Colonic mucosa (tissue), 4 donors: ENCODE measurements at regions not wholly inside any gene's neighbourhood (a gene's known extent, or its start where the extent isn't known, plus 50 kb on each side); places are given as distances from the start of the nearest gene placed in this dataset.

Experiments
- DNase-seq: peaks from one replicate; pipeline ENCODE4 v3.0.0-alpha.2; 2020
- H3K27ac ChIP-seq: fragments of 200-600 bp; one replicate; pipeline ENCODE4 v1.8.0; 2021
- H3K27me3 ChIP-seq: fragments of 200-600 bp; one replicate; pipeline ENCODE4 v1.8.0; 2021
- H3K36me3 ChIP-seq: fragments of 200-600 bp; one replicate; pipeline ENCODE4 v1.8.0; 2021
- H3K4me1 ChIP-seq: fragments of 200-600 bp; one replicate; pipeline ENCODE4 v1.8.0; 2021; ENCODE audit warnings: mild to moderate bottlenecking
- H3K4me3 ChIP-seq: fragments of 200-600 bp; one replicate; pipeline ENCODE4 v1.8.0; 2021
- H3K9ac ChIP-seq, 2 donors: one replicate each; pipeline ENCODE4 v1.7.0; 2013; ENCODE audit warnings: control low read depth in 2 of 2, low read depth in 2 of 2, low read length in 2 of 2
- H3K9me3 ChIP-seq: fragments of 200-600 bp; one replicate; pipeline ENCODE4 v1.8.0; 2021
- intact Hi-C: fragments of 100-400 bp; cut with DNase I; formaldehyde crosslinking; loops from one replicate; pipeline ENCODE4 v1.14.1; 2022
- TF ChIP-seq, protein P1 (sequence below): fragments of 200-600 bp; IDR thresholded peaks from one replicate; pipeline ENCODE4 v1.8.0; 2022; ENCODE audit warnings: antibody characterized with exemption, mild to moderate bottlenecking
- donor health status: healthy.
- donor health status: DM: no; HTN: no; CAD: no.
- donor health status: DM: no; HTN: no; CAD: no.

DNA sequence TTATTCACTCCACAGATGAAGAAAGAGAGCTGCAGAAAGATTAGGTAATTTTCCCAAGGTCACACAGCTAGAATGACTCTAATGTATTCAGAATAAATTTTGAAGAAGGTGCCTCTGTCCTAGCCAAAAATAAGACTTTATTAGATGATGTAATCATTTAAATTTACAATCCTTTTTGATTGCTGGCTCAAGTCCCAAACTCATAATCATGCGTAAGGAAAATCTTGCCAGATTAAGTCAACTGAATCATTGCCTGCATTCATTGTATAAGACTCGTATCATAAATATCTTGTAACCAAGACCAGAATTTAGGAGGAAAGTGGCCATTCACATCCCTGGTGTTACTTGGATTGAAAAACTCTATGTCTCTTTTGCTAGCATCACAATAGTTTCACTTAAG is 53.1 kb upstream of the STK39 start:
- Histone ChIP-seq H3K4me1 (no peaks in the 10 kb centered on the region), H3K4me3 (no peak overlapping the region), H3K9me3 (no peaks in the 10 kb centered on the region), H3K27ac (no peak overlapping the region), H3K27me3 (no peaks in the 10 kb centered on the region), H3K36me3 (no peaks in the 10 kb centered on the region), H3K9ac (no peak overlapping the region)
- TF ChIP-seq, protein P1, sequence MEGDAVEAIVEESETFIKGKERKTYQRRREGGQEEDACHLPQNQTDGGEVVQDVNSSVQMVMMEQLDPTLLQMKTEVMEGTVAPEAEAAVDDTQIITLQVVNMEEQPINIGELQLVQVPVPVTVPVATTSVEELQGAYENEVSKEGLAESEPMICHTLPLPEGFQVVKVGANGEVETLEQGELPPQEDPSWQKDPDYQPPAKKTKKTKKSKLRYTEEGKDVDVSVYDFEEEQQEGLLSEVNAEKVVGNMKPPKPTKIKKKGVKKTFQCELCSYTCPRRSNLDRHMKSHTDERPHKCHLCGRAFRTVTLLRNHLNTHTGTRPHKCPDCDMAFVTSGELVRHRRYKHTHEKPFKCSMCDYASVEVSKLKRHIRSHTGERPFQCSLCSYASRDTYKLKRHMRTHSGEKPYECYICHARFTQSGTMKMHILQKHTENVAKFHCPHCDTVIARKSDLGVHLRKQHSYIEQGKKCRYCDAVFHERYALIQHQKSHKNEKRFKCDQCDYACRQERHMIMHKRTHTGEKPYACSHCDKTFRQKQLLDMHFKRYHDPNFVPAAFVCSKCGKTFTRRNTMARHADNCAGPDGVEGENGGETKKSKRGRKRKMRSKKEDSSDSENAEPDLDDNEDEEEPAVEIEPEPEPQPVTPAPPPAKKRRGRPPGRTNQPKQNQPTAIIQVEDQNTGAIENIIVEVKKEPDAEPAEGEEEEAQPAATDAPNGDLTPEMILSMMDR: no peak
- no peak for DNase-seq
- intact Hi-C loops: no loop called here

DNA sequence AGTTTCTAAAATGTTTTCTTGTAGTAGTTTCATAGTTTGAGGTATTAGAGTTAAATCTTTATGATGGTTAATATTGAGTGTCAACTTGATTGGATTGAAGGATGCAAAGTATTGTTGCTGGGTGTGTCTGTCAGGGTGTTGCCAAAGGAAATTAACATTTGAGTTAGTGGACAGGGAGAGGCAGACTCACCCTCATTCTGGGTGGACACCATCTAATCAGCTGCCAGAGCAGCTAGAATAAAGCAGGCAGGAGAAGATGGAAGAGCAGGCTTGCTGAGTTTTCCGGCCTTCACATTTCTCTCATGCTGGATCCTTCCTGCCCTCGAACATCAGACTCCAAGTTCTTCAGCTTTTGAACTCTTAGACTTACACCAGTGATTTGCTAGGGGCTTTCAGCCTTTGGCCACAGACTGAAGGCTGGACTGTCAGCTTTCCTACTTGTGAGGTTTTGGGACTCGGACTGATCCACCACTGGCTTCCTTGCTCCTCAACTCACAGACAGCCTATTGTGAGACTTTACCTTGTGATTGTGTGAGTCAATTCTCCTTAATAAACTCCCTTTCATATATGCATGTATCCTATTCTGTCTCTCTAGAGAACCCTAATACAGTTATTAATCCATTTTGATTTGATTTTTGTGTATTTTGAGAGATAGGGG is 56.8 kb upstream of the STK39 start:
- no peak overlapping the region for H3K27ac ChIP-seq
- intact Hi-C loops: no loop called here
- no peaks in the 10 kb centered on the region for H3K9me3 ChIP-seq
- TF ChIP-seq, protein P1: no peak
- no peak overlapping the region for H3K4me3 ChIP-seq
- DNase-seq: no peak
- no peaks in the 10 kb centered on the region for H3K27me3 ChIP-seq
- H3K4me1 ChIP-seq: no peaks in the 10 kb centered on the region
- H3K36me3 ChIP-seq: no peaks in the 10 kb centered on the region
- no peak overlapping the region for H3K9ac ChIP-seq

DNA sequence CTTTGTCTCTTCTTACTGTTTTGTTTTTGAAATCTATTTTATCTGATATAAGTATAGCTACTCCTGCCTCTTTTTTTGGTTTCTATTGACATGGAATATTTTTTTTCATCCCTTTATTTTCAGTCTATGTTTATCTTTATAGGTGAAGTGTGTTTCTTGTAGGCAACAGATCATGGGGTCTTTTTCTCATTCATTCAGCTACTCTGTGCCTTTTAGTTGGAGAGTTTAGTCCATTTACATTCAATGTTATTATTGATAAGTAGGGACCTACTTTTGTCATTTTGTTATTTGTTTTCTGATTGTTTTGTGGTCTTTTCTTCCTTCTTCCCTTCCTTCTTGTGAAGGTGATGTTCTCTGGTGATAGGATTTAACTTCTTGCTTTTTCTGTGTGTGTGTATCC is 60.0 kb upstream of the STK39 start:
- Histone ChIP-seq H3K27me3 (no peaks in the 10 kb centered on the region), H3K9me3 (no peaks in the 10 kb centered on the region), H3K9ac (no peak overlapping the region), H3K4me1 (no peaks in the 10 kb centered on the region), H3K4me3 (no peak overlapping the region), H3K36me3 (no peaks in the 10 kb centered on the region), H3K27ac (no peak overlapping the region)
- intact Hi-C loops: no loop called here
- no peak for DNase-seq
- TF ChIP-seq, protein P1: no peak

DNA sequence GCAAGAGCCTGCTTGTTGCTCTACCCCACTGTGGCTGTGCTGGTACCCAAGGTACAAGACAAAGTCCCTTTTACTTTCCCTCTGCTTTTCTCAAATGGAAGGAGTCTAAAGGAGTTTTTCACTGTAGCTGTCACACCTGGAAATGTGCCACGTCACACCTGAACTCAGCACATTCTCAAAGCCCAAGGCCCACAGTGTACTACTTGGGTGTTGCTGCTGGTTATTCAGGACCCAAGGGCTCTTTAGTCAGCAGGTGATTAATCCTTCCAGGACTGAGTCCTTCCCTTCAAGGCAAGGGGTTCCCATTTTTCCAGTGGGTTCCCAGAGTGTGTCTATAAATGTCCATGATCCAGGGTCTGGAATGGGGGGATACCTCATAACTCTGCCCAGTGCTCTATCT is 63.2 kb upstream of the STK39 start:
- Histone ChIP-seq H3K36me3 (no peaks in the 10 kb centered on the region), H3K27ac (no peak overlapping the region), H3K4me1 (no peaks in the 10 kb centered on the region), H3K27me3 (no peaks in the 10 kb centered on the region), H3K9me3 (no peaks in the 10 kb centered on the region), H3K9ac (no peak overlapping the region), H3K4me3 (no peak overlapping the region)
- TF ChIP-seq, protein P1: no peak
- DNase-seq: no peak
- intact Hi-C loops: no loop called here

DNA sequence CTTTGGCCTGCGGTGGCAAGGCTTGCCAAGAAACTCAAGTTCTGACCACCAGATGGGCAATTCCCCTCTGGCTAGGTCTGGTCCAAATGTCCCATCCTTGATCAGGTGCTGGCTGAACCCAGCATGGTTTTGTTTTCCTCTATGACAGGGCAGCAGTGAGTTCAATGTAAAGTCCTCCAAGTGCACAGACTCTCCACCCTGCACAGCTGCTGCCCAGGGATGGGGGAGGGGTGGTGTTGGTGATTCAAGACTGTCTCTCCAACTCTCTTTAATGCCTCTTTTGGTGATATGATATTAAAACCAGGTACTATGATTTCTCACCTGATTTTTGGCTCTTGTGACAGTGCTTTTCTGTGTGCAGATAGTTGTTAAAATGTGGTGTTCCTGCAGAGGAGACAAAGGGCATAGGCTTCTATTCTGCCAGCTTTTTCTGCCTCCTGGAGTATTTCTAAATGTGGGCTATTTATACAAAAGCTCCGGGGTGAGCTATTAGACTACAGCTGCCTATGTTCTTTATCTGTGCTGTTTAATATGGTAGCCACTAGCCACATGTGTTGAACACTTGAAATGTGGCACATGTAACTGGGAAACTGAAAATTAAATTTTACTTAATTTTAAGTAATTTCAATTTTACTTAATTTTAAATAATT is 64.0 kb upstream of the STK39 start:
- no peak overlapping the region for H3K9ac ChIP-seq
- H3K4me3 ChIP-seq: no peak overlapping the region
- H3K9me3 ChIP-seq: no peaks in the 10 kb centered on the region
- H3K27me3 ChIP-seq: no peaks in the 10 kb centered on the region
- H3K36me3 ChIP-seq: no peaks in the 10 kb centered on the region
- H3K4me1 ChIP-seq: no peaks in the 10 kb centered on the region
- no peak for DNase-seq
- TF ChIP-seq, protein P1: no peak
- intact Hi-C loops: no loop called here
- no peak overlapping the region for H3K27ac ChIP-seq
